ENCODE measurements at regions not wholly inside any gene's neighbourhood (a gene's known extent, or its start where the extent isn't known, plus 50 kb on each side); places are given as distances from the start of the nearest gene placed in this dataset.

DNA sequence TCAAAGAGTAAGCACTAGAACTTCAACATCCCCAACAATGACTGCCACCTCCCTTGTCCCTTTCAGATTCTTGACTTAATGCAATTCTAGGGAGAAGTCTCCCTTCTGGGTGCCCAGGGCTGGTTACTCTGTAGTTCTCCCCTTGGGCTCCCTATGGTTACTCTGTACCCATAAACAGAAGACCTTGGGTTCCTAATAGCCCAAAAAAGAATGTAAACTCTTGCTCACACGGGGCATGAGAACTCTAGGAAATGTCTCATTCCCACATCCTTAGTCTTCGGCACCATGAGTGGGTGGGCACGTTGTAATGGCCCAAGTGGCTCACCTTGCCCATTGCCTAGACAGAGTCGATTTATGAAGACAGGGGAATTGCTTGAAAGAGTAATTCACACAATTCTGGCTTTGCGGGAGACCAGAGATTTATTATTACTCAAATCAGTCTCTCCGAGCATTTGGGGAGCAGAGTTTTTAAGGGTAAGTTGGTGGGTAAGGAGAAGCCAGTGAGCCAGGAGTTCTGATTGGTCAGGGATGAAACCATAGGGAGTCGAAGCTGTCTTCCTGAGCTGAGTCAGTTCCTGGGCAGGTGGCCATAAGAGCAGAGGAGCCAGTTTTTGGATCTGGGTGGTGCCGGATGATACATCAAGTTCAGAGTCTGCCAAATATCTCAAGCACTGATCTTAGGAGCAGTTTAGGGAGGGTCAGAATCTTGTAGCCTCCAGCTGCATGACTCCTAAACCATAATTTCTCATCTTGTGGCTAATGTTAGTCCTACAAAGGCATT is 61.2 kb upstream of the SIRPG start:
- TF ChIP-seq CTCF (IDR thresholded peaks at IDR 0.05) (no peak), POLR2A (IDR thresholded peaks at IDR 0.05) (no peak)

Data from prostate gland (tissue), 2 donors.